Astrocyte of the cerebellum (primary cell): ENCODE measurements at regions not wholly inside any gene's neighbourhood (a gene's known extent, or its start where the extent isn't known, plus 50 kb on each side); places are given as distances from the start of the nearest gene placed in this dataset.

Source experiments
- DNase-seq: peaks from one replicate; pipeline ENCODE4 v3.0.0-alpha.2; 2011; ENCODE audit warnings: low read depth
- H3K4me3 ChIP-seq: 2 replicates; pipeline ENCODE4 v1.5.1; 2011; ENCODE audit warnings: mild to moderate bottlenecking, low read depth, low read length, moderate library complexity
- CTCF ChIP-seq: IDR thresholded peaks from 2 replicates; pipeline ENCODE4 v1.5.1; 2012; ENCODE audit warnings: low read length, low read depth, moderate library complexity, mild to moderate bottlenecking; ENCODE audit errors: missing control alignments
- in situ Hi-C: cut with HindIII; loops from 2 replicates; pipeline ENCODE4 v1.10.0; 2017; ENCODE audit warnings: low sequenced_read_pairs

DNA sequence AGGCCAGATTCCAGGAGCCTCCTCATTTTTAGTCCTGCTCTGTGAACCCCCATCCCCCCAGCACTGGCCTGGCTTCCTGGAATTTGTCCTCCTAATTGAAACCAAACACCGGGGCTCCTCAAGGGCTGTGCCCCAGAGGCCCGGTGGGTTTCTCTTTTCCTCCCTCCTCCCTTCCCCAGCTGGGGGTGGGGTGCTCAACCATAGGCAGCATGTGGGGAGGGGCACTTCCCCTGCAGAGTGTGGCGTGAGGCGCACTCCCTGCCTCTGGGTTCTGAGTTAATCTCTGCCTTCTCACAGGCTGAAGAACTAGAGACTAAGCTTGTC, 67.5 kb upstream of the ACOT11 start:
- in situ Hi-C loops: no loop called here
- DNase-seq: no peak
- no peak overlapping the region for H3K4me3 ChIP-seq
- TF ChIP-seq CTCF: no peak

DNA sequence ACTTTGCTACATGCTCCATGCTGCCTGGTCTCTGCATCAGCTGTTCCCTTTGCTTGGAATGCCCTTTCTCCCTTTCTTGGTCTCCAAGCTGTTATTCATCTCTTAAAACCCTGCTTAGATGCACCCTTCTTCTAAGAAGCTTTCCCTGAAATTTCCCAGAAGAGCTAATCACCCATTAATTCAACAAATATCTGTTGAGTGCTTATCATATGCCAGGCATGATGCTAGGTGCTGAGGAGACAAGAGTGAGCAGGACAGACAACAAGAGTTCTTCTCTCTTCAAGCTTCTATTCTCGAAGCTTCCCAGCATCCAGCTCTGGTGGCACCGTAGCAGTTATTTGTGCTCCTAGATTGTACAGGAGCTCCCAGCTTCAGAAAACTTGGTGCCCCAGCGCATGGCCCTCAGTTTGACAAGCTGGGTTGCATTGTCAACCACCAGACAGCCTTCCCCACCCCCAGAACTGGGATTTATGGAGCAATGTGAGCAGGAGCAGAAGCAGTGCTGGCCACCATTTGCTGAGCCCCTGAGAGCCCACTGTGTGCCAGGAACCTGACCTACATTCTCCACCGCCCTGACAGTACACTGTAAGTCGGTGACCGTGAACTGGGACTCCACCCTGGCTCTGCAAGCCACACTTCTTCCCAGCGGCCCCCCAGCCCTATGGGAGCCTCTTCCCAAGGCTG, 68.0 kb upstream of the ACOT11 start:
- in situ Hi-C loops: no loop called here
- no peak overlapping the region for H3K4me3 ChIP-seq

GRCh38 chr1:54479251-54479650, 68.8 kb upstream of the ACOT11 start:
- in situ Hi-C loops: no loop called here
- H3K4me3 ChIP-seq: no peak overlapping the region
- TF ChIP-seq CTCF: no peak
- DNase-seq: no peak

More for the DNA sequence above, 68.0 kb upstream of the ACOT11 start:
- no peak for TF ChIP-seq CTCF
- no peak for DNase-seq

- TF ChIP-seq CTCF: no peak
Measured at GRCh38 chr1:54477153-54477561, 70.9 kb upstream of the ACOT11 start.

DNA sequence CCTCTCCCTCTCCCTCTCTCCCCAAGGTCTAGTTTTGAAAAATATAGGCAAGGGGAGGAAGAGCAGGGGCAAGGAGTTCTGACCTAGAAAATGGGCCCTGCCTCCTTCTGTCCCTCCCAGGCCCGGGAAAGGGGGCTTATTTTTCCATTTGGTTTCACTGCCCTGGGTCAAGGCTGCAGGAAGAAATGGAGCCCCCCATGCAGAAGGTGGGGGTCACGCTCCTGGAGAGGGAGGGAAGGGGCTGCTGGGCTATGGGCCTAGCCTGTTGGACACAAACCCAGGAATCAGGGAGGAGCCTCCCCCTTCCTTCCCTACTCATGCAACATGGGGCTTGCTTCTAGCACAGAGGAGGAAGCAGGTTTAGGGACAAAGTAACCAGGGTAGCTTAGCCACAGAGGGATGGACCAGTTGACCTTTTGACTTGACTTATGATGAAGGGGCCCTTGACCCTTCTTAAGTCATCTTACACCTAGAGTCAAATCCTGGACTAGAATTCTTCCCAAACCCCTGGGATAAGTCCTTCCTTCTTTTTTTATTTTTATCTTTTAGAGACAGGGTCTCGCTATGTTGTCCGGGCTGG, 70.4 kb upstream of the SSBP3 start:
- no peak for DNase-seq
- TF ChIP-seq CTCF: no peak
- in situ Hi-C loops: no loop called here
- no peak overlapping the region for H3K4me3 ChIP-seq

More at GRCh38 chr1:54477153-54477561, 70.9 kb upstream of the ACOT11 start:
- DNase-seq: no peak
- no peak overlapping the region for H3K4me3 ChIP-seq
- in situ Hi-C loops: no loop called here

DNA sequence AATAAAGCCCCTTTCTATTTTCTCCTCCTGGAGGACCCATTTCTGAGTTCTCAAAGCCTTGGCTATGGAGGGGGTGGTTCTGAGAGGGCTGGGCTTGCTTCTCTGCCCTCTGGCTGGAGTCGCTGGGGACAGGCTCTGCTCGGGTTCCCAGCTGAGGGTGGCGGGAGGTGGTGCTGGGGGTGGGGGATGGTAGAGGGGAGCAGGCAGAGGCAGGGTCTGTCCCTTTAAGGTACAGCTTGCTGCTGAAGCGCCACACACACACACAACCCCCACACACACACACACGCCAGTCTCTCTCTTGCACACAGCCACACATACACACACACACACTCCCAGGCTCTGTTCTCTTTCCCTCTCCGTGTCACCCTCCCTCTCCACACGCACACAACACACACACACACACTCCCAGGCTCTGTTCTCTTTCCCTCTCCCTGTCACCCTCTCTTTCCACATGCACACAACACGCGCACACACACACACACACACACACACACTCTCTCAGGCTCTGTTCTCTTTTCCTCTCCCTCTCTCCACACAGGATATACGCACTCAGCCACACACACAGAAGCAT, 69.8 kb upstream of the SSBP3 start:
- no peak for DNase-seq
- in situ Hi-C loops: no loop called here
- no peak overlapping the region for H3K4me3 ChIP-seq
- no peak for TF ChIP-seq CTCF
